Activated T-helper 2 cell treated with anti-CD3 and anti-CD28 coated beads, Interferon-gamma antibody, Interleukin-2, Interleukin-4, amounts not matched to agents 10 μg/mL and 5 μg/mL and 100 μg/mL, durations not matched to agents 14 hours and 24 hours and 36 hours (primary cell): ENCODE measurements at regions not wholly inside any gene's neighbourhood (a gene's known extent, or its start where the extent isn't known, plus 50 kb on each side); places are given as distances from the start of the nearest gene placed in this dataset.

Source experiments
- DNase-seq: peaks from one replicate; pipeline ENCODE4 v3.0.0; 2021; ENCODE audit warnings: low spot score
- H3K27ac Mint-ChIP-seq: one replicate; pipeline ENCODE4 v1.8.0; 2021; ENCODE audit warnings: mixed read lengths
- H3K27me3 Mint-ChIP-seq: one replicate; pipeline ENCODE4 v1.8.0; 2021; ENCODE audit warnings: low read depth, mixed read lengths
- H3K36me3 Mint-ChIP-seq: one replicate; pipeline ENCODE4 v1.8.0; 2021; ENCODE audit warnings: low read depth, mixed read lengths
- H3K4me1 Mint-ChIP-seq: one replicate; pipeline ENCODE4 v1.8.0; 2021; ENCODE audit warnings: low read depth, mixed read lengths
- H3K4me3 Mint-ChIP-seq: one replicate; pipeline ENCODE4 v1.8.0; 2021; ENCODE audit warnings: low read depth, mild to moderate bottlenecking, moderate library complexity, mixed read lengths
- H3K9me3 Mint-ChIP-seq: one replicate; pipeline ENCODE4 v1.8.0; 2021; ENCODE audit warnings: mixed read lengths
- intact Hi-C: fragments of 100-400 bp; cut with micrococcal nuclease; formaldehyde crosslinking; loops from one replicate; pipeline ENCODE4 v1.15.1; 2023

- Mint-ChIP-seq H3K27ac (no peak overlapping the region), H3K36me3 (no peaks in the 10 kb centered on the region), H3K4me3 (no peak overlapping the region), H3K9me3 (no peaks in the 10 kb centered on the region), H3K4me1 (no peaks in the 10 kb centered on the region), H3K27me3 (peaks cover 13% of the 10 kb centered on the region)
- intact Hi-C loops = no loop called here
- DNase-seq = no peak
These were observed 201.4 kb upstream of the NRP1 start for GRCh38 chr10:33535866-33536265.

GRCh38 chr10:33534416-33534815 is 199.9 kb upstream of the NRP1 start:
- no peak for DNase-seq
- Mint-ChIP-seq H3K36me3 (no peaks in the 10 kb centered on the region), H3K4me3 (no peak overlapping the region), H3K9me3 (no peaks in the 10 kb centered on the region), H3K27ac (no peak overlapping the region), H3K4me1 (no peaks in the 10 kb centered on the region), H3K27me3 (peaks cover 13% of the 10 kb centered on the region)
- intact Hi-C loops = no loop called here

DNA sequence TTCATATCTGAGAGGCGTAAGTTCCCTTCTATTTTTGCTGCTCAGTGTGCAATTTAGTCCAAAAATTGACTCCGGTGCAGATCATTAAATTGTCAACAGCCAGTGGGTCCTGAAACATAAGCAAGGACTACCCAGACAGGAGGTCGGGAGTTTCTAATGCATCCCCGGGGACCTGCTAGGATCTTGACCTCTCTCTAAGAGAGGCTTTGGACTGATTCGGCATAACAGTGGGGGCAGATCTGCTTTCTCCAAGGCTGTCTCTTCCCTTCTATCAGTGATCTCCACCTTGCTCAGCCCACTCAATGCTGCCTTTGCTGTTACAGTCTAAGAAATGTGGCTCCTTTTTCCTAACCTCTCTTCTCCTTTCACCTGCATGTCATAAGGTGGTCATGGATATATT is 199.1 kb upstream of the NRP1 start:
- Mint-ChIP-seq H3K27me3 (peaks cover 12% of the 10 kb centered on the region), H3K27ac (no peak overlapping the region), H3K4me3 (no peak overlapping the region), H3K9me3 (no peaks in the 10 kb centered on the region), H3K36me3 (no peaks in the 10 kb centered on the region), H3K4me1 (no peaks in the 10 kb centered on the region)
- no peak for DNase-seq
- intact Hi-C loops = no loop called here

DNA sequence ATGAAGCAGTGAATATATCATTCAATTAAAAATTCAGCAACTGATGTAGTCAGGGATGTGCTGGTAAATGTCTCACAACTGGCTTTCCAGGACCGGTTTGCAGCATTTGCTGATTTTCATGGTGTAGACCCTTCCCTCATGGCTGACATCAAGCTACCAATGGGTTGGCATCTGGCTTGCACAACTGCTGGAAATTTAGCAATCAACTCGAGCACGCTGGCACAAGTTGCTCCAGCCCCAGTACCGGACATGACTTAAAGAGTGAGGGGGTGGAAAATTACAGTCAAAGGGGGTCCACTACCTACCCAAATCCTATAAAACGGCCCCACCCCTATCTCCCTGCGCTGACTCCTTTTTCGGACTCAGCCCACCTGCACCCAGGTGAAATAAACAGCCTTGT is 198.4 kb upstream of the NRP1 start:
- H3K4me1 Mint-ChIP-seq = no peaks in the 10 kb centered on the region
- H3K27me3 Mint-ChIP-seq = peaks cover 7% of the 10 kb centered on the region
- no peaks in the 10 kb centered on the region for H3K36me3 Mint-ChIP-seq
- intact Hi-C loops = no loop called here
- DNase-seq = no peak
- no peak overlapping the region for H3K4me3 Mint-ChIP-seq
- no peaks in the 10 kb centered on the region for H3K9me3 Mint-ChIP-seq
- no peak overlapping the region for H3K27ac Mint-ChIP-seq

DNA sequence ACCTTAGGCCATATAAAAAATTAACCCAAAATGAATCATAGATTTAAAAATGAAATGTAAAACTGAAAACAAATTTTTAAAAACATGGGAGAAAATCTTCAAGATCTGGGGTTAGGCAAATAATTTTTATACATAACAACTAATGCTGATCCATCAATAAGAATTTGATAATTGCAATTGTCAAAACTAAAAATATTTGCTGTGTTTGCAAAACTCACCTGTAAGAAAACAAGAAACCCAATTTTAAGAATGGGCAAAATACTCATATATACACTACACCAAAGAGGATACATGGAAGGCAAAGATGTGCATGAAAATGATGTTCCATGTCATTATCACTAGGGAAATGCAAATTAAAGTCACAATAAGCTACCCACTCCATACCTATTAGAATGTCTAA is 194.8 kb upstream of the NRP1 start:
- Mint-ChIP-seq H3K4me1 (no peaks in the 10 kb centered on the region), H3K9me3 (no peaks in the 10 kb centered on the region), H3K27ac (no peak overlapping the region), H3K4me3 (no peak overlapping the region), H3K36me3 (no peaks in the 10 kb centered on the region), H3K27me3 (no peaks in the 10 kb centered on the region)
- DNase-seq = no peak
- intact Hi-C loops = no loop called here

DNA sequence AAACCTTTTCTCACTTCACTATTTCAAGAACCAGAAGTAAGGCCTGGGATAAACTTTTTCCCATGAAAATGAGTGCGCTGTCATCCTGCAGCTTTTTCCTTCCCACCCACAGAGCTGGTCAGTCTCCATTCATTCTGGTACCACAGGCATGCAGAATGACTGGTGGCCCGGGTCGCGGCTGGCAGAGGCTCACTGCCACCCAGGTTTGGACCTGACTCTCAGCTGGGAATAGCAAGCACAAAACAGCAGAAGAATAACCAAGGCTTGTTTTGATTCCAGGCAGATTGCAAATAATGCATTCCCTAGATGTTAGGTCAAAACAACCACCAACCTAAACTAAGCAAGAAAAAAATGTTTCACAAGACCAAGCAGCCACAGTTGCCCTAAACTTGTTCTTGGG is 190.5 kb upstream of the NRP1 start:
- intact Hi-C loops = no loop called here
- Mint-ChIP-seq H3K27me3 (peaks cover 3% of the 10 kb centered on the region), H3K4me3 (no peak overlapping the region), H3K9me3 (no peaks in the 10 kb centered on the region), H3K27ac (no peak overlapping the region), H3K36me3 (no peaks in the 10 kb centered on the region), H3K4me1 (no peaks in the 10 kb centered on the region)
- no peak for DNase-seq

DNA sequence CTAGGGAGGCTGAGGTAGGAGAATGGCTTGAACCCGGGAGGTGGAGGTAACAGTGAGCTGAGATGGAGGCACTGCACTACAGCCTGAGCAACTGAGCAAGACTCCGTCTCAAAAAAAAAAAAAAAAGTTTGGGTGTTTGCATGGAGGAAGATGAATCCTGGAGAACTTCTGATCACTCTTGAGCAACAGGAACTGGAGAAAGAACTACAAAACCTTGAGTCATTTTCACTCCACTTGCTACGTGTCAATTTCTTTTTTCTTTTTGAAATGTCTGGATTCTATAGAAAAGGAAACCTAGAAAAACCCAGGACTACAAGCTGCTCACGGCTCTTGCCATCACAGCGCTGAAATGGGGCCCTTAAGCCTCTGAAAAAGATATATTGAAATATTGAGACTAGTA is 189.6 kb upstream of the NRP1 start:
- Mint-ChIP-seq H3K27ac (no peak overlapping the region), H3K36me3 (no peaks in the 10 kb centered on the region)

GRCh38 chr10:33523236-33523792 is 188.8 kb upstream of the NRP1 start:
- no peaks in the 10 kb centered on the region for H3K4me1 Mint-ChIP-seq
- no peak overlapping the region for H3K4me3 Mint-ChIP-seq
- intact Hi-C loops = no loop called here
- peaks cover 4% of the 10 kb centered on the region for H3K27me3 Mint-ChIP-seq
- H3K27ac Mint-ChIP-seq = no peak overlapping the region
- H3K9me3 Mint-ChIP-seq = no peaks in the 10 kb centered on the region
- no peak for DNase-seq
- H3K36me3 Mint-ChIP-seq = no peaks in the 10 kb centered on the region

More for the DNA sequence above, 189.6 kb upstream of the NRP1 start:
- intact Hi-C loops = no loop called here
- Mint-ChIP-seq H3K4me1 (no peaks in the 10 kb centered on the region), H3K4me3 (no peak overlapping the region), H3K9me3 (no peaks in the 10 kb centered on the region), H3K27me3 (peaks cover 4% of the 10 kb centered on the region)
- no peak for DNase-seq

DNA sequence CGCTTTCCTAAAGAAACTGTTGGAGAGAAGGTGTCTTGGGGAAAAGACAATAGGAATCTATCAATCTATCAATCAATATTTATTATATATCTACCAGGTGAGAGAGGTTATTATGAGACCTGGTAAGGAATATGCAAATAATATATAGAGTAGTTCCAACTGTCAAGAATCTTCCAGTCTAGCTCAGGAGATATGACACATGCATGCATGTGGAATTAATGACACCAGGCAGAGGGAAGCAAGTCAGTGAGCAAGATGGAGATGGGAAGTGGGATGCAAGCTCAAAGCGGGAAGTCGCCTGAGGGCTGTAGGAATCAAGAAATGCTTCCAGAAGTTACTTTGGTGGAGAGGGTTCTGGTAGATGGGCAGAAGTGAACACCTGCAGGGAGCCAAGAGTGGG is 187.4 kb upstream of the NRP1 start:
- intact Hi-C loops = no loop called here
- Mint-ChIP-seq H3K27me3 (peaks cover 4% of the 10 kb centered on the region), H3K4me3 (no peak overlapping the region)

DNA sequence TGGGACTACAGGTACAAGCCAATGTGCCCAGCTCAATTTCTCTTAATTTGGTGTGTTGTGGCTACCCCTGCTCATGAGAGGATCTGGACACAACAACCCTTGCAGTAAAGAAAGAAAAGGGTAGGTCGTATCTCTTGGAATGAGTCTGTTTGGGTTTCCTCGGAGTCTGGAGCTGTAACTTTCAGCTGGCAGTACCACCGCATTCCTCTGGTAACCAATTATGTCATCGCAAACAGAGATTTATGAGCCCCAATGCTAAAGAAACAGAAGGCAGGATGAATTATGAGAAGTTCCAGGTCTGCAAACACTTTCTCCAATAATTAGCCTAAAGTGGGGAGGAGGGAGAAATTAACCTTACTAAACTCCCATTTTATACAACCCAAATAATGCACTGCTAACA is 186.6 kb upstream of the NRP1 start:
- H3K27ac Mint-ChIP-seq = no peak overlapping the region
- no peaks in the 10 kb centered on the region for H3K4me1 Mint-ChIP-seq
- DNase-seq = no peak
- H3K9me3 Mint-ChIP-seq = no peaks in the 10 kb centered on the region
- no peaks in the 10 kb centered on the region for H3K36me3 Mint-ChIP-seq
- intact Hi-C loops = no loop called here
- H3K4me3 Mint-ChIP-seq = no peak overlapping the region
- peaks cover 4% of the 10 kb centered on the region for H3K27me3 Mint-ChIP-seq

More for the DNA sequence above, 187.4 kb upstream of the NRP1 start:
- H3K9me3 Mint-ChIP-seq = no peaks in the 10 kb centered on the region
- DNase-seq = no peak
- no peaks in the 10 kb centered on the region for H3K36me3 Mint-ChIP-seq
- no peaks in the 10 kb centered on the region for H3K4me1 Mint-ChIP-seq
- no peak overlapping the region for H3K27ac Mint-ChIP-seq

DNA sequence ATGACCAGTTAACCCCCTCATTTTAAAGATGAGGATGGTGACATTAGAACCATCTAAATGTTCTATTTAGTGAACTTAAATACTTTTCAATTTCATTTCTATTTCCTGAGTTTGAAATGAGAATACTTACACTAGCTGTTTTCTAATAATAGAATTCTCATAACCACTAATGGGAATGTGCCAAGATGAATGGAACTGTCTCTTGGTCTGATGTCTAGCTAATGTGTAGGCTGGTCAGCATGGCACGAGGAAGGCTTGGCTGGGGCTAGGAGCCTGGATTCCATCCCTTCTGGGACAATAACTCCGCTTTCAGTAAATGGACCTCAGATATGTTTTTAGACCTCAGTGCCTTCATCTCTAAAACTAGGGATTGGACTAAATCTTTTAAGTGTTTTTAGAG is 185.8 kb upstream of the NRP1 start:
- Mint-ChIP-seq H3K27ac (no peak overlapping the region), H3K27me3 (peaks cover 4% of the 10 kb centered on the region), H3K4me3 (no peak overlapping the region), H3K4me1 (no peaks in the 10 kb centered on the region), H3K9me3 (no peaks in the 10 kb centered on the region), H3K36me3 (no peaks in the 10 kb centered on the region)
- intact Hi-C loops = no loop called here
- no peak for DNase-seq

DNA sequence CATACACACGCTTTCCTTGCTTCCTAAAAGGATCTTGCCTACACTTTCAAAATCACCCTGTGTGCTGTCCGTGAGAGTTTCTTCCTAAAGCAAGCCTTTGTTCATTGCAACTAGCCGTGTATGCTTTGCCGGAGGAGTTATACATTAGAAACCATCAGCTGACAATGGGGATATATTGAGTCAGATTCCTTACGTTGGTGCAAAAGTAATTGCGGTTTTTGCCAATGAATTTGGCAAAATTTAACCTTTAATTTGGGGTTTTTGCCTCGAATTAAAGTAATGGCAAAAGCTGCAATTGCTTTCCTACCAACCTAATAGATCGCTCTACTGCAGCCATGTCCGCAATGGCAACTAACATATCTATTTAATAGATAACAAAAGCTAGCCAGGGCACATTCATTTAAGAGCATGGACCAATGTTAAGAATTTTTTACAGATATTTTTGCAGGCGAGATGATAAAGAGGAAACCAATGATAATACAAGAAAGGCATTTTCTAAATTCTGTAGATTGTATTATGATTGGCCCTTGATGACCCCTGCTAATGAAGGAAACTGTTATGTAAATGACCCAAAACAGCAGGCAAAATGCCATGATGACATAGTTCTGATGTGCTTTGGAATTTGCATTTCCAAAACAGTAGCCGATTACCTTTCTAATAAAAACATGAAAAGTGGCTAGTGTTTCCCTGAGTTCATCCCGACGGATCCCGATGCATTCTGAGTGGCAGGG is 184.8 kb upstream of the NRP1 start:
- H3K9me3 Mint-ChIP-seq = no peaks in the 10 kb centered on the region
- no peak overlapping the region for H3K4me3 Mint-ChIP-seq
- no peak for DNase-seq
- intact Hi-C loops = no loop called here
- no peaks in the 10 kb centered on the region for H3K36me3 Mint-ChIP-seq
- no peak overlapping the region for H3K27ac Mint-ChIP-seq
- H3K4me1 Mint-ChIP-seq = no peaks in the 10 kb centered on the region
- H3K27me3 Mint-ChIP-seq = peaks cover 4% of the 10 kb centered on the region

DNA sequence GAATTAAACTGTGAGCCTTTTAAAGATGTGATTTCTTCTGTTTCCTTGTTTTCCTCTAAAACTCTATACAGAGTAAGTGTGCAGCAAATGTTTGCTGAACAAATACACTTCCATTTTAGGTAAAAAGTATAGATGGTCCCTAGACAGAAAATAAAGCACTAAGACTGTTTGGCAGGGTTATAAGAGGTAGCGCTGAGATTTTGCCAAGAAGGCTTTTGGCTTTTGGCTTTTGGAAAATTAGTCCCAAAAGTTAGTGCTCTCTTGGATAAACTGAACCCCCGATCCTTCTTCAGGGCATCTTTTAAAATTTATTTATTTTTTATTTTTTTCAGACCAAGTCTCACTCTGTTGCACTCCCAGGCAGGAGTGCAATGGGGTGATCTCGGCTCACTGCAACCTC is 175.7 kb upstream of the NRP1 start:
- Mint-ChIP-seq H3K27me3 (peaks cover 4% of the 10 kb centered on the region), H3K36me3 (no peaks in the 10 kb centered on the region), H3K27ac (no peak overlapping the region), H3K4me1 (peaks cover 10% of the 10 kb centered on the region), H3K9me3 (no peaks in the 10 kb centered on the region), H3K4me3 (no peak overlapping the region)
- no peak for DNase-seq
- intact Hi-C loops = no loop called here
